MM.1S (cell line): ENCODE measurements at regions not wholly inside any gene's neighbourhood (a gene's known extent, or its start where the extent isn't known, plus 50 kb on each side); places are given as distances from the start of the nearest gene placed in this dataset.

ENCODE experiments used
- CTCF ChIP-seq: fragments of 300-600 bp; sonication (generic); IDR thresholded peaks from 2 replicates; pipeline ENCODE4 v1.5.1; 2016; ENCODE audit warnings: antibody characterized with exemption, low read length, mixed read lengths
- EZH2 ChIP-seq: fragments of 300-600 bp; sonication (generic); optimal IDR thresholded peaks from 2 replicates; pipeline ENCODE3; 2017; ENCODE audit warnings: low read depth, mild to moderate bottlenecking, antibody characterized with exemption, low read length, mixed read lengths
- EZH2phosphoT487 ChIP-seq: fragments of 300-600 bp; sonication (generic); IDR thresholded peaks from 2 replicates; pipeline ENCODE4 v1.6.1; 2018; ENCODE audit warnings: antibody characterized with exemption, low read length

- no peak for TF ChIP-seq EZH2
- no peak for TF ChIP-seq EZH2phosphoT487
- TF ChIP-seq CTCF: no peak
Measured at GRCh38 chr11:129536338-129536737, 160.7 kb downstream of the BARX2 start.
